Lower leg skin (tissue), 3 donors: ENCODE measurements at regions not wholly inside any gene's neighbourhood (a gene's known extent, or its start where the extent isn't known, plus 50 kb on each side); places are given as distances from the start of the nearest gene placed in this dataset.

Experiments
- POLR2A ChIP-seq, 2 donors: fragments of 450-650 bp; IDR thresholded peaks; one replicate each; pipeline ENCODE4 v1.6.1; 2016 to 2017; ENCODE audit warnings: antibody characterized with exemption in 2 of 2, mild to moderate bottlenecking in 1 of 2, moderate library complexity in 1 of 2
- TF ChIP-seq, protein P1 (sequence below), 3 donors: fragments of 450-650 bp; IDR thresholded peaks; one replicate each; pipeline ENCODE4 v1.5.1; 2016; ENCODE audit warnings: antibody characterized with exemption in 3 of 3, mild to moderate bottlenecking in 3 of 3, moderate library complexity in 2 of 3

DNA sequence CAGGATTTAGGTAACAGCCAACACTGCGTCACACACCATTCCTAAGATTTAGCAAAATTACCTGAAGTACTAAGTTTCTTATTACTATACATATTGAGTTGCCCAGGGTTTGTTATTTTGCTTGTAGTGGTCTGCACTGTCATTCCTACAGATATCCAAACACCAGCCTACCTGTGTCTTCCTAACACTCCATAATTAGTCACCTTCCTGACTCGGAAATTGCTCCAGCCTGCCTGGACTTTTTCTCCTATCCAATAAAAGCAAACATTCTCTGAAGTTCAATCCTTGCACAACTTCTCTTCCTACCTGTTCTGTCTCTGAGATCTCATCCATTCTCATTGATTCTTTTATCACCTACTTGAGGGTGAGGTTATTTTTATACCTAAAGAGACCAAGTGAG is 243.9 kb downstream of the NR2F1-AS1 start:
- TF ChIP-seq, protein P1, sequence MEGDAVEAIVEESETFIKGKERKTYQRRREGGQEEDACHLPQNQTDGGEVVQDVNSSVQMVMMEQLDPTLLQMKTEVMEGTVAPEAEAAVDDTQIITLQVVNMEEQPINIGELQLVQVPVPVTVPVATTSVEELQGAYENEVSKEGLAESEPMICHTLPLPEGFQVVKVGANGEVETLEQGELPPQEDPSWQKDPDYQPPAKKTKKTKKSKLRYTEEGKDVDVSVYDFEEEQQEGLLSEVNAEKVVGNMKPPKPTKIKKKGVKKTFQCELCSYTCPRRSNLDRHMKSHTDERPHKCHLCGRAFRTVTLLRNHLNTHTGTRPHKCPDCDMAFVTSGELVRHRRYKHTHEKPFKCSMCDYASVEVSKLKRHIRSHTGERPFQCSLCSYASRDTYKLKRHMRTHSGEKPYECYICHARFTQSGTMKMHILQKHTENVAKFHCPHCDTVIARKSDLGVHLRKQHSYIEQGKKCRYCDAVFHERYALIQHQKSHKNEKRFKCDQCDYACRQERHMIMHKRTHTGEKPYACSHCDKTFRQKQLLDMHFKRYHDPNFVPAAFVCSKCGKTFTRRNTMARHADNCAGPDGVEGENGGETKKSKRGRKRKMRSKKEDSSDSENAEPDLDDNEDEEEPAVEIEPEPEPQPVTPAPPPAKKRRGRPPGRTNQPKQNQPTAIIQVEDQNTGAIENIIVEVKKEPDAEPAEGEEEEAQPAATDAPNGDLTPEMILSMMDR (IDR thresholded peaks at IDR 0.05), result no peak
- TF ChIP-seq POLR2A (IDR thresholded peaks at IDR 0.05), result no peak
